ENCODE measurements at regions not wholly inside any gene's neighbourhood (a gene's known extent, or its start where the extent isn't known, plus 50 kb on each side); places are given as distances from the start of the nearest gene placed in this dataset.
"Not testable (repeated sequence)": the region's sequence is repeated elsewhere in the genome, so short reads cannot be mapped to it uniquely, and the experiment has no call there.

GRCh38 chrX:138082896-138083295 lies 517.0 kb downstream of the ZIC3 start:
- H3K27ac ChIP-seq (ENCODE audit: low read depth in 1 of 2, low read length in 1 of 2): no peak overlapping the region
- H3K9ac ChIP-seq (ENCODE audit: insufficient read depth in 1 of 2, low read length in 2 of 2): no peak overlapping the region
- WGBS, 2 donors: 23 to 62% methylated on average over 2 of the region's 2 CpGs
- no peaks in the 10 kb centered on the region for H3K27me3 ChIP-seq (ENCODE audit: control insufficient read depth in 3 of 3, insufficient read depth in 3 of 3, low read length in 2 of 3)
- peaks cover 0 to 2% (median under 1%) of the 10 kb centered on the region in 4 donors for H3K9me3 ChIP-seq (ENCODE audit: control insufficient read depth in 4 of 4, insufficient read depth in 3 of 4, low read length in 3 of 4)
- peaks cover 0 to 11% (median 0%) of the 10 kb centered on the region in 5 donors for H3K4me1 ChIP-seq (ENCODE audit: control insufficient read depth in 5 of 5, insufficient read depth in 5 of 5, low read length in 5 of 5)
- H3K36me3 ChIP-seq (ENCODE audit: control insufficient read depth in 4 of 4, insufficient read depth in 4 of 4, low read length in 4 of 4): no peaks in the 10 kb centered on the region
- no peak for TF ChIP-seq CTCF (IDR thresholded peaks at IDR 0.05; ENCODE audit: control extremely low read depth, extremely low read depth)
- ATAC-seq (ENCODE audit: insufficient read depth, low FRiP score) (no peak), DNase-seq (no peak)
- H3K4me3 ChIP-seq: no peak overlapping the region

- not testable (repeated sequence) for H3K27ac ChIP-seq (ENCODE audit: low read depth in 1 of 2, low read length in 1 of 2); DNase-seq; H3K4me1 ChIP-seq (ENCODE audit: control insufficient read depth in 5 of 5, insufficient read depth in 5 of 5, low read length in 5 of 5); ATAC-seq (ENCODE audit: insufficient read depth, low FRiP score); H3K9me3 ChIP-seq (ENCODE audit: control insufficient read depth in 4 of 4, insufficient read depth in 3 of 4, low read length in 3 of 4); H3K9ac ChIP-seq (ENCODE audit: insufficient read depth in 1 of 2, low read length in 2 of 2); H3K27me3 ChIP-seq (ENCODE audit: control insufficient read depth in 3 of 3, insufficient read depth in 3 of 3, low read length in 2 of 3); H3K4me3 ChIP-seq; H3K36me3 ChIP-seq (ENCODE audit: control insufficient read depth in 4 of 4, insufficient read depth in 4 of 4, low read length in 4 of 4)
- 89 to 95% methylated on average over 3 of the region's 3 CpGs for WGBS, 2 donors
Measured at GRCh38 chrX:138110910-138111309, 545.0 kb downstream of the ZIC3 start.

GRCh38 chrX:138127314-138127713 lies 561.4 kb downstream of the ZIC3 start:
- ATAC-seq (ENCODE audit: insufficient read depth, low FRiP score) (no peak), DNase-seq (no peak)
- no peak for TF ChIP-seq CTCF (IDR thresholded peaks at IDR 0.05; ENCODE audit: control extremely low read depth, extremely low read depth)
- Histone ChIP-seq H3K36me3 (ENCODE audit: control insufficient read depth in 4 of 4, insufficient read depth in 4 of 4, low read length in 4 of 4) (no peaks in the 10 kb centered on the region), H3K4me3 (no peak overlapping the region), H3K27me3 (ENCODE audit: control insufficient read depth in 3 of 3, insufficient read depth in 3 of 3, low read length in 2 of 3) (peaks cover 0 to 5% (median 5%) of the 10 kb centered on the region in 3 donors), H3K27ac (ENCODE audit: low read depth in 1 of 2, low read length in 1 of 2) (no peak overlapping the region), H3K4me1 (ENCODE audit: control insufficient read depth in 5 of 5, insufficient read depth in 5 of 5, low read length in 5 of 5) (peaks cover 0 to 5% (median 0%) of the 10 kb centered on the region in 5 donors), H3K9ac (ENCODE audit: insufficient read depth in 1 of 2, low read length in 2 of 2) (no peak overlapping the region), H3K9me3 (ENCODE audit: control insufficient read depth in 4 of 4, insufficient read depth in 3 of 4, low read length in 3 of 4) (no peaks in the 10 kb centered on the region)
- 60 to 72% methylated on average over 8 of the region's 8 CpGs for WGBS, 2 donors

- TF ChIP-seq CTCF (IDR thresholded peaks at IDR 0.05; ENCODE audit: control extremely low read depth, extremely low read depth): peak; percentile 35
- WGBS, 2 donors: 23 to 39% methylated on average over 8 of the region's 8 CpGs
- Histone ChIP-seq H3K4me3 (no peak overlapping the region), H3K27me3 (ENCODE audit: control insufficient read depth in 3 of 3, insufficient read depth in 3 of 3, low read length in 2 of 3) (peaks cover 0 to 10% (median 5%) of the 10 kb centered on the region in 3 donors), H3K9me3 (ENCODE audit: control insufficient read depth in 4 of 4, insufficient read depth in 3 of 4, low read length in 3 of 4) (no peaks in the 10 kb centered on the region), H3K36me3 (ENCODE audit: control insufficient read depth in 4 of 4, insufficient read depth in 4 of 4, low read length in 4 of 4) (no peaks in the 10 kb centered on the region), H3K9ac (ENCODE audit: insufficient read depth in 1 of 2, low read length in 2 of 2) (no peak overlapping the region), H3K27ac (ENCODE audit: low read depth in 1 of 2, low read length in 1 of 2) (no peak overlapping the region), H3K4me1 (ENCODE audit: control insufficient read depth in 5 of 5, insufficient read depth in 5 of 5, low read length in 5 of 5) (peaks cover 0 to 5% (median 0%) of the 10 kb centered on the region in 5 donors)
- DNase-seq: peak in 2 of 3 donors; percentile 36 to 65
- peak; percentile 71 for ATAC-seq (ENCODE audit: insufficient read depth, low FRiP score)
Measured at GRCh38 chrX:138128027-138128671, 562.2 kb downstream of the ZIC3 start.
